ENCODE measurements at regions not wholly inside any gene's neighbourhood (a gene's known extent, or its start where the extent isn't known, plus 50 kb on each side); places are given as distances from the start of the nearest gene placed in this dataset.
"Not testable (repeated sequence)": the region's sequence is repeated elsewhere in the genome, so short reads cannot be mapped to it uniquely, and the experiment has no call there.

GRCh38 chr7:86049910-86050309, 593.8 kb upstream of the GRM3 start:
- TF ChIP-seq, protein P1, sequence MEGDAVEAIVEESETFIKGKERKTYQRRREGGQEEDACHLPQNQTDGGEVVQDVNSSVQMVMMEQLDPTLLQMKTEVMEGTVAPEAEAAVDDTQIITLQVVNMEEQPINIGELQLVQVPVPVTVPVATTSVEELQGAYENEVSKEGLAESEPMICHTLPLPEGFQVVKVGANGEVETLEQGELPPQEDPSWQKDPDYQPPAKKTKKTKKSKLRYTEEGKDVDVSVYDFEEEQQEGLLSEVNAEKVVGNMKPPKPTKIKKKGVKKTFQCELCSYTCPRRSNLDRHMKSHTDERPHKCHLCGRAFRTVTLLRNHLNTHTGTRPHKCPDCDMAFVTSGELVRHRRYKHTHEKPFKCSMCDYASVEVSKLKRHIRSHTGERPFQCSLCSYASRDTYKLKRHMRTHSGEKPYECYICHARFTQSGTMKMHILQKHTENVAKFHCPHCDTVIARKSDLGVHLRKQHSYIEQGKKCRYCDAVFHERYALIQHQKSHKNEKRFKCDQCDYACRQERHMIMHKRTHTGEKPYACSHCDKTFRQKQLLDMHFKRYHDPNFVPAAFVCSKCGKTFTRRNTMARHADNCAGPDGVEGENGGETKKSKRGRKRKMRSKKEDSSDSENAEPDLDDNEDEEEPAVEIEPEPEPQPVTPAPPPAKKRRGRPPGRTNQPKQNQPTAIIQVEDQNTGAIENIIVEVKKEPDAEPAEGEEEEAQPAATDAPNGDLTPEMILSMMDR (IDR thresholded peaks at IDR 0.05; ENCODE audit: extremely low read depth, missing control alignments) = no peak
- DNase-seq (ENCODE audit: low spot score) = no peak

DNA sequence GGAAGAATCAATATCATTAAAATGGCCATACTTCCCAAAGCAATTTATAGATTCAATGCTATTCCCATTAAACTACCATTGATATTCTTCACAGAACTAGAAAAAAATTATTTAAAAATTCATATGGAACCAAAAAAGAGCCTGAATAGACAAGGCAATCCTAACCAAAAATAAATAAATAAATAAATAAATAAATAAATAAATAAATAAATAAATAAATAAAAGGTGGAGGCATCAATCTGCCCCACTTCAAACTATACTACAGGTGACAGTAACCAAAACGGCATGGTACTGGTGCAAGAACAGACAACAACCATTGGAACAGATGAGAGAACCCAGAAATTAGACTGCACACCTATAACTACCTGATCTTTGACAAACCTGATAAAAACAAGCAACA, 598.5 kb upstream of the GRM3 start:
- DNase-seq (ENCODE audit: low spot score) = not testable (repeated sequence)

GRCh38 chr7:86025807-86026206, 617.9 kb upstream of the GRM3 start:
- DNase-seq (ENCODE audit: low spot score) = no peak
- TF ChIP-seq, protein P1 (IDR thresholded peaks at IDR 0.05; ENCODE audit: extremely low read depth, missing control alignments) = no peak

DNA sequence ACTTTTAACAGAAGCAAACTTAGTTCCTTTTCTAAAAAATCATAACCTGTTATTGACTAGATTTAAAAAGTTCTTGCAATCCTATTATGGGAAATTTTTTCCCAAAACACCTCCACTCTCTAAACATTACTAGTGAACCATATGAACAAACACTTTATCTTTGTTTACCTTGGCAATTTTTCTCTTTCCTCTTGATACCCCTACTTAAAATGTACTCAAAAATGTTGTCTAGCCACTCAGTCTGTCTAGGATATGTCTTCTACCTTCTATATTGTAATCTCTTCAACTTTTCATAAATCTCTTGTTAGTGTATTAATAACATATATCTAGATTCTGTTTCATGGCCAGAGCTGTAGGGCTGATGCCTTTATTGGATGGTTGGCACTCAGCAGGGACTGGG, 630.0 kb upstream of the GRM3 start:
- no peak for DNase-seq (ENCODE audit: low spot score)
- TF ChIP-seq, protein P1 (IDR thresholded peaks at IDR 0.05; ENCODE audit: extremely low read depth, missing control alignments) = no peak

DNA sequence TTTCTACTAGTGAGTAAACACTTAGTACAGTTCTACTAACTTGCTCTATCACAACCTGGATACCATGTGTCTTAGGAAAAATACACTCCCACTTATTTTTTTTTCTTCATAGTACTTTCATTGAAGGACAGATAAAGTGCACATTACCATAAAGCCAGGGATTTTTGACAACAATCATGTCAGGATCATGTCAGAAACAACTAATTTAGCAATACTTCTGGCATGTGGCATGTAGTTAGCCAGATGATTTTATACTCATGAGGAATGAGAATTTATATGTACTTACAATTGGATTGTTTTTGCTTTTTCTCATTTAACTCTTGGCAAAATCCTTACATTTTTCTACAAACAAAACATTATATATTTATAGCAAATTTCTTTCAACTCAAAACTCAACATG, 630.7 kb upstream of the GRM3 start:
- DNase-seq (ENCODE audit: low spot score) = no peak
- TF ChIP-seq, protein P1 (IDR thresholded peaks at IDR 0.05; ENCODE audit: extremely low read depth, missing control alignments) = no peak

GRCh38 chr7:86008898-86009297, 634.8 kb upstream of the GRM3 start:
- no peak for DNase-seq (ENCODE audit: low spot score)
- TF ChIP-seq, protein P1 (IDR thresholded peaks at IDR 0.05; ENCODE audit: extremely low read depth, missing control alignments) = no peak

GRCh38 chr7:86006909-86007308, 636.8 kb upstream of the GRM3 start:
- TF ChIP-seq, protein P1 (IDR thresholded peaks at IDR 0.05; ENCODE audit: extremely low read depth, missing control alignments) = no peak
- no peak for DNase-seq (ENCODE audit: low spot score)

- TF ChIP-seq, protein P1 (IDR thresholded peaks at IDR 0.05; ENCODE audit: extremely low read depth, missing control alignments) = no peak
Measured at GRCh38 chr7:86002858-86003257, 640.9 kb upstream of the GRM3 start.

More at GRCh38 chr7:86002858-86003257, 640.9 kb upstream of the GRM3 start:
- no peak for DNase-seq (ENCODE audit: low spot score)
